ENCODE measurements at regions not wholly inside any gene's neighbourhood (a gene's known extent, or its start where the extent isn't known, plus 50 kb on each side); places are given as distances from the start of the nearest gene placed in this dataset.
"Not testable (repeated sequence)": the region's sequence is repeated elsewhere in the genome, so short reads cannot be mapped to it uniquely, and the experiment has no call there.

DNA sequence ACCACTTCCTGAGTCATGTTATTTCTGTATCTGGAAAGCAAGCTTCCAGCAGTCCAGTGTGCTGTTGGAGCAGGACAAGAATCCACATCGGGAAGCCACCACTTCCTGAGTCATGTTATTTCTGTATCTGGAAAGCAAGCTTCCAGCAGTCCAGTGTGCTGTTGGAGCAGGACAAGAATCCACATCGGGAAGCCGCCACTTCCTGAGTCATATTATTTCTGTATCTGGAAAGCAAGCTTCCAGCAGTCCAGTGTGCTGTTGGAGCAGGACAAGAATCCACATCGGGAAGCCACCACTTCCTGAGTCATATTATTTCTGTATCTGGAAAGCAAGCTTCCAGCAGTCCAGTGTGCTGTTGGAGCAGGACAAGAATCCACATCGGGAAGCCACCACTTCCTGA, 170.2 kb upstream of the EXOC2 start:
- not testable (repeated sequence) for DNase-seq (ENCODE audit: low read depth)

DNA sequence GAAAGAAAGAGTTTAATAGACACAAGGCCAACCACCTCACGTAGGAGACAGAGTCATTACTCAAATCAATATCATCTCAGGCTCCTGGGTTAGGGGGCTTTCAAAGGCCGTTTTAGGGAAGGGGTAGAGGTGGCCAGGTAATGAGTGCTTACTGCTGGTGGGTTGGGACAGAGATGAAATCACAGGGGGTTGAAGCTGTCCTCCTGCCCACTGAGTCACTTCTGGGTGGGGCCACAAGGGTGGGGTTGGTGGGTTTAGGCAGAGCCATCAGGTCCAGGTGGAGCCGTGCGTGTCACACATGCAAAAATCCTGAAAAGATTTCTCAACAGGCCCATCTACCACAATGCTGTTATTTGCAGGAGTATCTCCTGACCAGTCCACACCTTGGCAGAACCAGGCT, 167.0 kb upstream of the EXOC2 start:
- no peak for DNase-seq (ENCODE audit: low read depth)

DNA sequence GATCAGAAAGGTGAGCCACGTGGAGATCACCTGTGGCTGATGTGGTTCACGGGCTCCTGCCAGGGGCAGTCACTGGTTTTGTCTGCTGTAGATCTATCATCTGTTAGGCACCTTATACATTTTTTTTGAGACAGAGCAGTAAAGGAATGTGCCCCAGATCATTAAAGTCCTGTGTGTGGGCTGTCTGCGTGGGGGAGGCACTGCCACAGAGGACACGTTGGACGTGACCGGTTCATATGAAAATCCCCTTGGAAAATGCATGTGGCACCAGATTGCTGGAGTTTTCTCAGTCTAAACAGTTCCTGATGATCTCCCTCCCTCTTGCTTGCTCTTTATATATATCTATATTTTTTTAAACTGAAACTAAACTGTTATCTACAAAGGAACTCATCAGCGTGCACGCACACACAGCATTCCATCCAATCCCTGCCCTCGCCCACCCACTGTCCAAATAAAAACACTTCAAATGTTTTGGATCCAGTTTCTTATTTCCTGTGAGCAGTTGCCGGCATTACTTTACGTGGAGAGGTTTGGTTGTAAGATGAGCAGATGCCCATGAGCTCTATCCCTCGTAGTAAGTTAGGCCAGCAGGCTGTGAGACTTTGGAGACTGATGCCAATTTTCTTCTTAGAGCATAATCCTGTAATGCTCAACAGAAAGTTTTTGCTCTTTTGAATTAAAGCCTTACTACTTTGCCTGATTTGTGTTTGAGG, 161.6 kb upstream of the EXOC2 start:
- DNase-seq (ENCODE audit: low read depth) = no peak

DNA sequence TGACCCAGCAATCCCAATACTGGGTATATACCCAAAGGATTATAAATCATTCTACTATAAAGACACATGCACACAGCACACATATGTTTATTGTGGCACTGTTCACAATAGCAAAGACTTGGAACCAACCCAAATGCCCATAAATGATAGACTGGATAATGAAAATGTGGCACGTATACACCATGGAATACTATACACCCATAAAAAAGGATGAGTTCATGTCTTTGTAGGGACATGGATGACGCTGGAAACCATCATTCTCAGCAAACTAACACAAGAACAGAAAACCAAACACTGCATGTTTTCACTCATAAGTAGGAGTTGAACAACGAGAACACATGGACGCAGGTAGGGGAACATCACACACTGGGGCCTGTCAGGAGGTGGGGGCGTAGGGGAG, 159.3 kb upstream of the EXOC2 start:
- DNase-seq (ENCODE audit: low read depth) = not testable (repeated sequence)

DNA sequence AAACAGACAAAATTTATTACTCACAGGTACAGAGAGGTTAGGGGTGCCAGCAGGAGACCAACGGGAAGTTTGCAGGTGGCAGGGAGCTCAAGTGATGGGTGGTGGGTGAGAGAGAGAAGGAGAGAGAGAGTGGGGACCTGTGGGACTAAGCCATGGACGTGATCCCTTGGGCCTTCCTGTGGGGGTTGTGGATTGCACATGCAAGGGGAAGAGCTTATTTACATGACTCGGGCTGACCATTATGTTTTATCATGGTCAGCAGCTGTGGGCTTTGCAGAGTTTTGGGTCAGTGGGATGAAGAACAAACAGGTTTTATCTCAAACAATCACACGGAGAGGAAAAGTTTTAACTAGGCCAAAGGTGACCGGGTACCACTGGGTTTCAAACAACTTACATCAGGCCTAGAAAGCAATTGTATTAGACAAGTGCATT, 156.2 kb upstream of the EXOC2 start:
- DNase-seq (ENCODE audit: low read depth) = no peak

DNA sequence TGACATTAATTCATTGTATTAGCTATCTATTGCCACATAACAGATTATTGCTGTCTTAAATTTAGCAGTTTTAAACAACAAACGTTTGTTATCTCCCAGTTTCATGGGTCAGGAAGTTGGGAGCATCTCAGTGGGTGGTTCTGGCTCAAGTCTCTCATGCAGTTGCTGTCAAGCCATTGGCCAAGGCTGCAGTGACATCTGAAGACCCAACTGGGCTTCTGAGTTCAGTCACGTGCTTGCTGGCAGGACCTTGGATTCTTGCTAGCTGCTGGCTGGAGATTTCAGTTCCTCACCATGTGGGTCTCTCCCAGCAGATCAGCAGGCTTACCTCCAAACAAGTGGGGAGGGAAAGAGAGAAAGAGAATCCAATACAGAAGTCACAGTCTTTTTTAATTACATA, 152.6 kb upstream of the EXOC2 start:
- no peak for DNase-seq (ENCODE audit: low read depth)

DNA sequence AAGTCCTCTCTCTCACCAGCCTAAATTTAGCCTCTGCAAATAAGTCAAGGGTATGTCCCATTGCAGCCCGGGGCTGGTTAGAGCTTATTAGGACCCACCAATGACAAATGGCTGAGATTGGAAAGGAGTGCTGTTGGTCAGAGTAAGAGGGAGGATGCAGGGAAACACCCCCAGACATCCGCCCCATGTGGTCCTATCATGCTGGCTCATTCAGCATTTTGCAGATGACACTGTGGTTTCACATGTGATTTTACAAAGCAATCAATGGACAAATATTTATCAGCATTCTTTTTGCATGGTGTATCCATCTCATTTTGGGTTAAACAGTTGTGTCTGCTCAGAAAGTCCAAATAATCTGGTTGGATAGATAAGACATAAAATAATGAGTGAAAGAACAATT, 152.2 kb upstream of the EXOC2 start:
- DNase-seq (ENCODE audit: low read depth) = no peak

DNA sequence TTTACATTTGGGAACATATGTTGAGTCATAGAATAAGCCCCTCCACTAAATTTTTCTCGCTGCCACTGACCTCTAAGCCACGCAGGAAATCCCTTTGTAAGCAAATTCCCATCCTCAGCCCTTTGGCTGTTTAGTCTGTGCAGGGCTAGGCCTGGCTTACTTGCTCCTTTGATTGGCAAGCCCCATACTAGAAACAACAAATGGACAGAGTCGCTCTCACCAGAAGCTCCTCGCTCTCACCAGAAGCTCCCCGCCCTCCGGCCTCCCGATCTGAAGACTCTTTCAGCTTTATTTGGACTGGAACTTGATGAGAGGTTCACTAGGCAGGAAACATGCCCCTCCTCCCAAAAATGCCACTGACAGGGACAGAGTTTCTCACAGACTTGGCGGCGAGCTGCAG, 149.2 kb upstream of the EXOC2 start:
- DNase-seq (ENCODE audit: low read depth) = no peak

DNA sequence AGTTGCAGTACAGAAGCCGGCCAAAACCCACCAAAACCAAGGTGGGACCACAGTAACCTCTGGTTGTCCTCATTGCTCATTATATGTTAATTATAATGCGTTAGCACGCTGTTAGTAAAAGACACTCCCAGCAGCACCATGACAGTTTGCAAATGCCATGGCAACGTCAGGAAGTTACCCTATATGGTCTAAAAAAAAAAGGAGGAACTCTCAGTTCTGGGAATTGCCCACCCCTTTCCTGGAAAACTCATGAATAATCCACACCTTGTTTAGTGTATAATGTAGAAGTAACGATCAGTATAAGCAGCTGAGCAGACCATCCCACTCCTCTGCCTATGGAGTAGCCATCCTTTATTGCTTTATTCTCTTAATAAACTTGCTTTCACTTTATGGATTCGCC, 148.6 kb upstream of the EXOC2 start:
- DNase-seq (ENCODE audit: low read depth) = no peak

DNA sequence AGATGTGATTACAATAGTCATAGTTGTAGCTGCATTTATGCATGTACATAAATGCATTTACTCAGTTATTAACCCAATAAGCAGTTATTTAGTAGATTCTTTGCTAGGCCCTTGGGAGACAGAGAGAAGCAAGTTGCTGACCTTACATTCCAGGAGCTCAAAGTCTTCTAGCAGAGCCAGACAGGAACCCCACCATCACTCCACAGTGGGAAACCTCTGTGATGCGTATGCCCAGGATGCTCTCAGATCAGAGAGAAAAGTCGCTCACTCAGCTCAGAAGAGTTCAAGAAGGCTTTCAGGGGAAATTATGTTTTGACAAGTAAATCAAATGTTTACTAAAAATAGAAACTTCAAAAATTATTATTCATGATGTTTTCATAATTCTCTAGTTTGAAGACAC, 146.3 kb upstream of the EXOC2 start:
- no peak for DNase-seq (ENCODE audit: low read depth)

DNA sequence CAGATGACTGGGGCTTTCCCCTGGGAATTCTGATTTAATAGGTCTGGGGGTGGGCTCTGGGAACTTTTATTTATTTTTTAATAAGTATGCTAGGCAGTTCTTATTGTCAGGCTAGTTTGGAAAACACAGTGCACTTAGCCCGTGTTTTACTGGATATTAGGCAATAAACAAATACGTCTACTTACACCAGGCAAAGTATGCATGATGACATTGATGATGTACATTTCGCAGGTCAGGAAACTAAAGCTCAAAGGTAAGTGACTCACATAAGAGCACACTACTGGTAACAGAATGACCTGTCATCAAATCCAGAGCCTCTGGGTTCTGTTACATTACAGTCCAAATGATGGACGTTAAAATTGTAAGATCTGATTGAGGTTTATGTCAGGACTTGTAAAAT, 144.4 kb upstream of the EXOC2 start:
- no peak for DNase-seq (ENCODE audit: low read depth)

DNA sequence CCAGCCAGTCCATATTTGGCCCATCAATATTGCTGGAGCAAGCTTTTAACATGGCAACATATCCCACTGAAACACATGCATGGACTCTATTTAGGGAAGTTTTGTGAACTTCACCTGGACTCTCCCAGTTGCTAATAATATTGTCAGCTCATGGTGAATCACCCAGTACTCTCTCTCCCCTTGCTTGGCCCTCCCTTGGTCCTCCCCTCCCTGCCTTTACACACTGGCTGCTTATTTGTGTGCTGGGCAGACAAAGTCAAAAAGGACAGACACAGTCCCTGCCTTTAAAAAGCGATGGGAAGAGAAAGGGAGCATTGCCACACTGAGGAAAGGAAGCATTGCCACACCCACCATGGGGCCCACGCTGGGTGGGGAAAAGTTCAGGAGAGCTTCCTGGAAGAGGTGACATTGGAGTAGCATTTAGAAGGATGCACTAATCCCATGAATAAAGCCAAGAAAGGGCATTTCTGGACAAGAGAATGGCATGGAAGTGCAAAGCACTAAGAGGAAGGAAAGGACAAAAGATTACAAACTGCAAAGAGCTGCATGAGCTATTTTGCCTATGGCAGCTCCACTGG, 143.4 kb upstream of the EXOC2 start:
- DNase-seq (ENCODE audit: low read depth) = peak; percentile 75

DNA sequence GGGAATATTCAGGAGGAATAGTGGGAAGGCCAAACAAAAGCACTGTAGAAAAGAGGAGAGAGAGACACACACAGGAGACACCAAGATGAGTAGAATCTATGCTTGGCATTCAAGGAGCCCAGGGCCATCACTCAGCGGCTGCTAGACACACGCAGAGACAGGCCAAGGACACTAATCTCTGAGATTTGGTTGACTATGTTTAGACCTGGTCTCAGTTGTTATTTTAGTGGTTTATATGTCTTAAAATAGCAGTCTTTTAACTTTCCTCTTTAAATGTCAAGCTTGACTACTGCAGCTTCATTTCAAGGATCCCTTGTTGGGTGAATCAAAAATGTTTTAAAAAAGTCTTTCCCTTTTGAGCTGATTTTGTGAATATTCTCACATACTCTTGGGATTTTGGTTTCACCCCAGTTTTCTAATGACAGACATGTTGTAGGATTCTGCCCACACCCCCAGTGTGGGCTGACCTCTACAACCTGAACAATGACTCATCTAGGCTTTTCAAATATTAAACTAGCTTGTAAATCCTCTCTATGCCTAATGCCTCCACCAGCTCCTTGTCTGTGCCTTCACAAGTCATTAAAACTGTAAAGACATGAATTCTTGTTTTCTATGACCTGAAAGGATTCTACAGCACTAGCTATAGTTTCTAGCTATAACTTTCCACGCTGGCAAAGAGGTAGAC, 142.7 kb upstream of the EXOC2 start:
- peak; percentile 87 for DNase-seq (ENCODE audit: low read depth)

DNA sequence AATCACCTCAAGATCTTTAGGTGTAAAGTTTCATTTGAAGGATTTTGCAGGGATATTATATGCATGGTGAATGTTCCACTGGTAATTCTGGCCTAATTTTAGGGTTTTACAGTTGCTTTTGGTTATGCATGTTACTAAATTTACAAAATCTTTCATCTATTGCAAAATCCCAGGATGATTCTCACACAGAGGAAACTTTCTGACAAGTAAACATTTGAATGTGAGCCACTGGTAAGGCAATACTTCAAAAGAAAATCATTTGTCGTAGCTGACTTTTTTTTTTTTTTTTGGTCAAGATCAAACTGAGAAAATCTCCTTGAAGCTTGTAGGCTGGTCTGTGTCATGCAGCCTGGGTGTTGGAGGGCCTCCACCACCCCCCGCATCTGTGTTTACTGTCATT, 141.9 kb upstream of the EXOC2 start:
- DNase-seq (ENCODE audit: low read depth) = peak; percentile 23

DNA sequence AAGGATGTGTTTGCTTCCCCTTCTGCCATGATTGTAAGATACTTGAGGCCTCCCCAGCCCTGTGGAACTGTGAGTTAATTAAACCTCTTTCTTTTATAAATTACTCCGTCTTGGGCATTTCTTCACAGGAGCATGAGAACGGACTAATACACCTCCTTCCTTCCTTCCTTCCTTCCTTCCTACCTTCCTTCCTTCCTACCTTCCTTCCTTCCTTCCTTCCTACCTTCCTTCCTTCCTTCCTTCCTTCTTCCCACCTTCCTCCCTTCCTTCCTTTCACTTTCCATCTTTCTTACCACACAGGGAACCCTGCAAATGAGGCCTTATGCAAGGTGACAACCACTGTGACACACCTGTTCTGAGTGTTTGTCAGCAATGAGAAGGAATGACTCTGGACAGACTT, 141.3 kb upstream of the EXOC2 start:
- no peak for DNase-seq (ENCODE audit: low read depth)

DNA sequence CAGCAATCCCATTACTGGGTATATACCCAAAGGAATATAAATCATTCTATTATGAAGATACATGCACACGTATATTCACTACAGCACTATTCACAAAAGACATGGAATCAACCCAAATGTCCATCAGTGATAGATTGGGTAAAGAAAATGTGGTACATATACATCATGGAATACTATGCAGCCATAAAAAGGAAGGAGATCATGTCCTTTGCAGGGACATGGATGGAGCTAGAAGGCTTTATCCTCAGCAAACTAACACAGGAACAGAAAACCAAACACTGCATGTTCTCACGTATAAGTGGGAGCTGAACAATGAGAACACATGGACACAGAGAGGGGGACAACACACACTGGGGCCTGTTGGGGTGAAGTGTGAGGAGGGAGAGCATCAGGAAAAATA, 139.9 kb upstream of the EXOC2 start:
- not testable (repeated sequence) for DNase-seq (ENCODE audit: low read depth)

DNA sequence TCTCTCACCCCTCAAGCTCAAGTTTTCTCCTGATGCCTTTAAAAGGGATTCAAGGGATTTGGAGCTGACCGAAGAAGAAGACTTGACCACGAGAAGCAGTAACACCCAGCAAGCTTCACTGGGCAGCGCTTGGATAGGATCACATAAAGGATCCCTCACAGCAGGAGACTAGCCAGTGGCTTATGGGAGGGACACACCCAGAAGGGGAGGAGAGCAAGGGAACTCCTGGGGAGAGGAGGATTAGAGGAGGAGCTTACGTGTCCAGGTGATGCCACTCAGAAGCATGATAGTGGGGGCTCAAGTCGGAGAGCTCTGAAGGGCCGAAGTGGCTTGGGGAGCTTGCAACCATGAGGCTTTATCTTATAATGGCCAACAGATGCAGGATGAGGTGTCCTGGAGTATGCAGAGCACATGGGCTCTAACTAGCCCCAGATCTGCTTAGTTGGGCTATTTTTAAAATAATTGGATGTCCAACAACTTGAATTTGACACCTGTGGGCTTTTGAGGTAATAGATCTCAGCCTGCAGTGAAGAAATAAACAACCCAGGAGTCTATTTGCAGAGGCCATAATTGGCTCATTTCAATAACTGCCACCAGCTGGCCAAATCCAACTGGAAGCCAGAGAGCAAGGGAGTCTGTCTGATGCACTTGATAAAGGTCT, 137.9 kb upstream of the EXOC2 start:
- DNase-seq (ENCODE audit: low read depth) = no peak

DNA sequence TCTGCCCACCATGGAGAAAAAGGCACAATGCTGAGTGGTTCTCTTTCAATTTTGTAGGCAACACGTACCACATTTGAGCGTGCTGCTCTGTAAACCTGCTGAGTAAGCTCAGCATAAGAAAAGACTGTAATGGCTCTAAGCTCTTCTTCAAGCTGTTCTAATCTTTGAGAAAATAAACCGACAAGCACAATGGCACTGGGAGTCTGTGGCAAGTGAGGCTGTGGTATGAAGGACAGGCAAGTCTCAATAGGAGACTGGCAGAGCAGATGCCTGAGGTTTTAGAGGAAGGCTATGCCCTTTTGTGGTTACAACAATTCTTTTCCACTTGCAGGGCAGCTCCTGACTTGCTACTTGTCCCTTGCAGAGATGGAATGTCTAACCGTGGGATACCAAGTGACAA, 136.7 kb upstream of the EXOC2 start:
- peak; percentile 84 for DNase-seq (ENCODE audit: low read depth)

DNA sequence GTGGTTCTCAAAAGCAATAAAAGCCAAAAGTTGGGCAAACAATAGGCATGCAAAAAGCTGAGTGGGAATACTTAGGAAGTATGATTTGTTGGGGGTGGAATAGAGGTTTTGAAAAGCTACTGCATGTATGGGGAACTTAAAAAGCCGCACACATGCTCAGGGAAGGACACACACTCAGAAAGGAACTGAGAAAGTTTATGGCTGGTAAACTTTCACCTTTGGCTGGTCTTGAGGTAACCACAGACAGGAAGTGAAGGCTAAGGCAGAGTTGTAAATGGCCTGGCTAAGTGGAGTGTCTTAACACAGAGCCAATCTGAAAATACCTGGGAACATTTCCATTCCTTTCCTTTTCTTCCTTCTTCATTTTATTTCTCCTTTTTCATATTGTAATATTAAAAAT, 134.5 kb upstream of the EXOC2 start:
- DNase-seq (ENCODE audit: low read depth) = no peak

DNA sequence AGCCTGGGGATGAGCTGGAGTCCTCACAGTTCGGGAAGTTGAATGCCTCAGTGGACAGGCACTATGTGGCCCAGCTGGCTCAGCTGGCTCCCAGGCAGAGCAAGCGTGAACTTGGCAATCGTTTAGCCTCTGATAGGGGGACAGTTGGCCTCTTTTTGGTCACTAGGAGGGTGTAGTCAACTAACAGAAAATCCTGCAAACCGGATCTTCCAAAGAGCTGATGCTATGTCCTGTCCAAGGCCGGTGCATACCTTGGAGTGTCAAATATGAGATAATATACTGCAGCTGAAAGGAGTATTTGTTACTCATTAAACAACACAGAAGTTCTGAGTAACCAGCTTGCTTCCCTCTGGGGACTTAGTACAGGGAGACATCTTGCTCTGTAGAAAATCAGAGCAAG, 126.2 kb upstream of the EXOC2 start:
- DNase-seq (ENCODE audit: low read depth) = peak; percentile 63

DNA sequence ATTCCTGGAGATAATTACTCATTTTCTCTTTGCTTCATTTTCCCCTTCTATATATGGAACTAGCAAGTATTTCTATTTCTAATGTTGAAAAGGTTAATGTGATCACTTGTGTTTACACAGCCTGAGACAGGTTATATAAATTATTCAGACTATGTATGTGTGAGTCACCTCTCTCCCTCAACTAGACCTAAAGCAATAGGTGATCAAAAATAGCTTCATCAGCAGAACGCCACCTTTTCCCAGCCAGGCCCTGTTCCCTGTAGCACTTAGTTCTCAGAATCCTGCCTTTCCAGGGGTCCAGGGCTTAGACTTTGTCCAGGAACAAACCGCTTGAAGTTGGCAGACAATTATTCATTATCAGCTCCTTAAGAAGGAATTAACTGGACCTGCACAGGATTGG, 125.3 kb upstream of the EXOC2 start:
- DNase-seq (ENCODE audit: low read depth) = peak; percentile 75

DNA sequence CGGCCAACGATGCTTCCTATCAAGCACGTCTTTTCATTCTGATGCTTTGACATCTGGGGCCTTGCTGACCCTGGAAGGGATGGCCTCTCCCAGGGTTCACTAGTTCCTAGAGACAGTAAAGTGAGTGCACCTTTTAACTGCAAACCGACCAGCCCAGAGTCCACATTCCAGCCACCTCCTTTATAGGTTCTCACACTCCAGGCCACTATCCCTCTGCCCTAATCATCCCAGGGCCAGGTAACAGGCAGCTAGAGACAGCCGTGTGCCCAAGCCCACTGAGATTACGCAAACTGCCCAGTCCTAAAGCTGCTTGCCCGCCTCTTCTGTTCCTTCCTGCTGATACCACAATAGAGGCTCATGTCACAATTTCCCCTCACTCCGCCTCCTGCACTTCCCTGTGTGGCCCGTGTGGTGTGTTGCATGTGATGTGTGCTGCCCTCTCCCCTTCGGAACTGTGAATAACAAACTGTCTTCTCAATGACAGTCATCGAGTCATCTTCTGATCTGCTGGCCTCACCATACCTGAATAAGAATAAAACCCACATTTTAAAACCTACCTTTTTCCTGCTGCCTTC, 123.7 kb upstream of the EXOC2 start:
- no peak for DNase-seq (ENCODE audit: low read depth)

DNA sequence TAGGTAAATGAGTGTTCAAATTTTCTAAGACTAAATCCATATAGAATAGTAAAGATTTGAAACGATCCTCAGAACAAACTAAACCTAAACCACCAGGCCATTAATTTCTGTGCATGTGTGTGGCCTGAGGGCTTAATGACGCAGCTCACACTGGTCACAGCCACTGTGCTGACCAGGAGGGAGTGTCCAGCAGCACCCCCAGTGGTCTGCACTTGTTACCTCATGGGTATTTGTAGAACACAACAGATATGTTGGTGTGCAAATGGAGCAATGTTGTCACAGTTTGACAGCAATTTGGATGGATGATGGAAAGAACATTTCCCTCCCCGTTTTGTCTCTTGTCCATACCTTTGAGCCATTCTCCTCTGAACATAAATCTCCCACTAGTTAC, 122.4 kb upstream of the EXOC2 start:
- peak; percentile 8 for DNase-seq (ENCODE audit: low read depth)

Data from renal cortical epithelial cell (primary cell).